NB4 (cell line): ENCODE measurements at regions not wholly inside any gene's neighbourhood (a gene's known extent, or its start where the extent isn't known, plus 50 kb on each side); places are given as distances from the start of the nearest gene placed in this dataset.

Experiments used
- MYC ChIP-seq: IDR thresholded peaks from 2 replicates; pipeline ENCODE4 v1.6.1; 2011; ENCODE audit warnings: low read depth, low read length
- POLR2A ChIP-seq: IDR thresholded peaks from 2 replicates; pipeline ENCODE4 v1.6.1; 2011; ENCODE audit warnings: mild to moderate bottlenecking; ENCODE audit not compliant: insufficient read length; ENCODE audit errors: extremely low read depth
- TF ChIP-seq, protein P1 (sequence below): IDR thresholded peaks from 2 replicates; pipeline ENCODE4 v1.6.1; 2011; ENCODE audit warnings: low read depth, low read length
- TF ChIP-seq, protein P2 (sequence below): IDR thresholded peaks from one replicate; pipeline ENCODE4 v1.5.1; 2012; ENCODE audit warnings: low read depth, low read length

DNA sequence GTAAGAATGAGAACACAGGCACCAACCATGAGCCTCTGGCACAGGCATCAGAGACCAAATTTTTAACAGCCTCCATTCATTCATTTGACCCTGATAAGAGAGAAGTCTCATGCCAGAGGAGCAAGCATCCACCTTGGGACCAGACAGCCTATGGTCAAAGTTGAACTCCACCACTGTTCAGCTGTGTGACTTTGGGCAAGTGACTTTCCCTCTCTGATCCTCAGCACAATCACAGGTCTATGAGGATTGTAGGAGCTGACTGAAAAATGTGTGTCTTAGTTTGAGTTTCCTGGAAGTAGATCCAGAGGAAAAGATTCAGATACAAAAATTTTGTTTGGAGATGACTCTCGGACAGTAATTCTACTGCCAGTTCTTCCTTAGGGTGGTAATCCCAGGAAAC, 645.1 kb upstream of the DEFB115 start:
- TF ChIP-seq POLR2A = no peak
- TF ChIP-seq, protein P1, sequence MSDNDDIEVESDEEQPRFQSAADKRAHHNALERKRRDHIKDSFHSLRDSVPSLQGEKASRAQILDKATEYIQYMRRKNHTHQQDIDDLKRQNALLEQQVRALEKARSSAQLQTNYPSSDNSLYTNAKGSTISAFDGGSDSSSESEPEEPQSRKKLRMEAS = no peak
- TF ChIP-seq, protein P2, sequence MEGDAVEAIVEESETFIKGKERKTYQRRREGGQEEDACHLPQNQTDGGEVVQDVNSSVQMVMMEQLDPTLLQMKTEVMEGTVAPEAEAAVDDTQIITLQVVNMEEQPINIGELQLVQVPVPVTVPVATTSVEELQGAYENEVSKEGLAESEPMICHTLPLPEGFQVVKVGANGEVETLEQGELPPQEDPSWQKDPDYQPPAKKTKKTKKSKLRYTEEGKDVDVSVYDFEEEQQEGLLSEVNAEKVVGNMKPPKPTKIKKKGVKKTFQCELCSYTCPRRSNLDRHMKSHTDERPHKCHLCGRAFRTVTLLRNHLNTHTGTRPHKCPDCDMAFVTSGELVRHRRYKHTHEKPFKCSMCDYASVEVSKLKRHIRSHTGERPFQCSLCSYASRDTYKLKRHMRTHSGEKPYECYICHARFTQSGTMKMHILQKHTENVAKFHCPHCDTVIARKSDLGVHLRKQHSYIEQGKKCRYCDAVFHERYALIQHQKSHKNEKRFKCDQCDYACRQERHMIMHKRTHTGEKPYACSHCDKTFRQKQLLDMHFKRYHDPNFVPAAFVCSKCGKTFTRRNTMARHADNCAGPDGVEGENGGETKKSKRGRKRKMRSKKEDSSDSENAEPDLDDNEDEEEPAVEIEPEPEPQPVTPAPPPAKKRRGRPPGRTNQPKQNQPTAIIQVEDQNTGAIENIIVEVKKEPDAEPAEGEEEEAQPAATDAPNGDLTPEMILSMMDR = no peak
- no peak for TF ChIP-seq MYC
